ENCODE measurements at regions not wholly inside any gene's neighbourhood (a gene's known extent, or its start where the extent isn't known, plus 50 kb on each side); places are given as distances from the start of the nearest gene placed in this dataset.

DNA sequence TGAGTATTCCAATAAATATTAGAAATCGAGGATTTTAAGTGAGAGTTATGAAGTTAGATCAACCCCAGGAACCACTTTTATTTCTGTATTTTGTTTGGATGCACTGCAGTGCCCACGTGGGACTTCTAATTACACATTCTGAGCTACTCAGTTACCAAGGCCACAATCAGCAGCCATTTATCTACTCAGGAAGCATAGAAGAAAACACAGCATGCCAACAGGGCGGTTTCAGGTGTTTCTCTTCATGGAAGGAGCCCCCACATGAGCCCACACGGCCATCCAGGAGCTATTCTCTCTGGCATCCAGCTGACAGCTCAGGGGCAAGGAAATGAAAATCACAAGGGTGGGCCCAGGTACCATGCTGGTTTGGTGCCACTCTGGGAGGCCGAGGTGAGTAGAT is 266.5 kb upstream of the MKLN1 start:
- H3K4me1 Mint-ChIP-seq (ENCODE audit: low read depth) = no peaks in the 10 kb centered on the region
- DNase-seq (ENCODE audit: low spot score, unreplicated experiment) = no peak
- H3K9me3 Mint-ChIP-seq (ENCODE audit: low read depth) = no peaks in the 10 kb centered on the region
- TF ChIP-seq, protein P1, sequence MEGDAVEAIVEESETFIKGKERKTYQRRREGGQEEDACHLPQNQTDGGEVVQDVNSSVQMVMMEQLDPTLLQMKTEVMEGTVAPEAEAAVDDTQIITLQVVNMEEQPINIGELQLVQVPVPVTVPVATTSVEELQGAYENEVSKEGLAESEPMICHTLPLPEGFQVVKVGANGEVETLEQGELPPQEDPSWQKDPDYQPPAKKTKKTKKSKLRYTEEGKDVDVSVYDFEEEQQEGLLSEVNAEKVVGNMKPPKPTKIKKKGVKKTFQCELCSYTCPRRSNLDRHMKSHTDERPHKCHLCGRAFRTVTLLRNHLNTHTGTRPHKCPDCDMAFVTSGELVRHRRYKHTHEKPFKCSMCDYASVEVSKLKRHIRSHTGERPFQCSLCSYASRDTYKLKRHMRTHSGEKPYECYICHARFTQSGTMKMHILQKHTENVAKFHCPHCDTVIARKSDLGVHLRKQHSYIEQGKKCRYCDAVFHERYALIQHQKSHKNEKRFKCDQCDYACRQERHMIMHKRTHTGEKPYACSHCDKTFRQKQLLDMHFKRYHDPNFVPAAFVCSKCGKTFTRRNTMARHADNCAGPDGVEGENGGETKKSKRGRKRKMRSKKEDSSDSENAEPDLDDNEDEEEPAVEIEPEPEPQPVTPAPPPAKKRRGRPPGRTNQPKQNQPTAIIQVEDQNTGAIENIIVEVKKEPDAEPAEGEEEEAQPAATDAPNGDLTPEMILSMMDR (IDR thresholded peaks at IDR 0.05; ENCODE audit: unreplicated experiment) = no peak
- H3K36me3 Mint-ChIP-seq (ENCODE audit: insufficient read depth) = no peaks in the 10 kb centered on the region
- H3K27me3 Mint-ChIP-seq = no peaks in the 10 kb centered on the region
- H3K27ac Mint-ChIP-seq = no peak overlapping the region
- H3K4me3 Mint-ChIP-seq (ENCODE audit: low read depth) = no peak overlapping the region

DNA sequence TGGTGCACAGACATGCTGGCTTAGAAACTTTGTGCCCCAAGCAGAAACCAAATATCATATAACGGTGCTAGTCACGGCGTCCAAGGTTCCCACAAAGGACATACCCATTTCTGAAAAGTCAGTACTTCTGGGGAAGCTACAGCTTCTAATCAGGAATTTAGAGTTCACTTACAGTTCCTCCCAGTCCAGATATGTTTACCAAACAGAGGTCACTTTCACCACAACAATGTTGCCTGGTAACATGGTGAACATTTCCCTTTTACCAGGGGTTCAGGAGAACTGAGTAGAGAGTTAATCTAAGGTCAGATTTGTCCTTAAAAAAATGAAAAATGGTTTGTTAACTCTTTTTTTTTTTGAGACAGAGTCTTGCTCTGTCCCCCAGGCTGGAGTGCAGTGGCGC is 265.9 kb upstream of the MKLN1 start:
- no peaks in the 10 kb centered on the region for H3K27me3 Mint-ChIP-seq
- no peaks in the 10 kb centered on the region for H3K36me3 Mint-ChIP-seq (ENCODE audit: insufficient read depth)
- TF ChIP-seq, protein P1 (IDR thresholded peaks at IDR 0.05; ENCODE audit: unreplicated experiment) = no peak
- H3K4me3 Mint-ChIP-seq (ENCODE audit: low read depth) = no peak overlapping the region
- H3K4me1 Mint-ChIP-seq (ENCODE audit: low read depth) = no peaks in the 10 kb centered on the region
- no peak for DNase-seq (ENCODE audit: low spot score, unreplicated experiment)
- no peak overlapping the region for H3K27ac Mint-ChIP-seq
- no peaks in the 10 kb centered on the region for H3K9me3 Mint-ChIP-seq (ENCODE audit: low read depth)

DNA sequence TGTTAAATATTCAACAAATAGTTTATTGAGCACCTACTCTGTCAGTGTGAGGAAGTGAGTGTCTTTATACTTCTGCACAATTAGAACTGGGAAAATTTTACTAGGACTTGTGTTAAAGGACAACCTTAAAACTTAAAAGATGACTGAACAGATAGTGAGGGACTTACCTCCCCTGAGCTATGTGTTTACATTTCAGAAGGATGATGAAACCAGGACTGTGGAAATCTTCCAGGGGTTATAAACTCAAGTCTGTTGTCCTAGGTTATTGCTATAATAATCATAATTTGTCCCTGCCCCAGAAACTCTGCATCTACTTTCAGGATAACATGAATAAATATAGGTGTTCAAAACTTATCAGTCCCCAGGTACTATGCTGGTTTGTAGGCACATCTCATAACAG is 261.0 kb upstream of the MKLN1 start:
- H3K4me1 Mint-ChIP-seq (ENCODE audit: low read depth) = peaks cover 4% of the 10 kb centered on the region
- no peaks in the 10 kb centered on the region for H3K9me3 Mint-ChIP-seq (ENCODE audit: low read depth)
- no peaks in the 10 kb centered on the region for H3K27me3 Mint-ChIP-seq
- H3K36me3 Mint-ChIP-seq (ENCODE audit: insufficient read depth) = no peaks in the 10 kb centered on the region
- DNase-seq (ENCODE audit: low spot score, unreplicated experiment) = no peak
- no peak overlapping the region for H3K27ac Mint-ChIP-seq
- TF ChIP-seq, protein P1 (IDR thresholded peaks at IDR 0.05; ENCODE audit: unreplicated experiment) = no peak
- H3K4me3 Mint-ChIP-seq (ENCODE audit: low read depth) = no peak overlapping the region

DNA sequence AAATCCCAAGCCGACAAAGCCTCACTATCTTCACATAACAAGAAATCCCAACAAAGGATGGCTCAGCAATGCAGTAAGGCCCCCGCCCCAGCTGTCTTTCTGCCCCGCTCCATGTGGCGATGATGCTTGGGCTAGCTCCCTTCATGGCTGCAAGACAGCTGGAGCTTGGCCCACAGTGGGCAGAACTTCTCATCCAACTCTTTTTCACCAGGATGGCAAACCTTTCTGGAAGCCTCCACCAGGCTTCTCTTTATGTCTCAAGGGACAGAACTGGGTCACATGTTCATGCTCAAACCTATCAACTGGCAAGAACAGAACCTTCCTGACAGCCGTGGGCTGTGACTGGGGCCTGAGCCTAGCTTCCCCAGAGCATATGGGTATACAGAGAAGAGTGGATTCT is 260.5 kb upstream of the MKLN1 start:
- Mint-ChIP-seq H3K36me3 (ENCODE audit: insufficient read depth) (no peaks in the 10 kb centered on the region), H3K27ac (no peak overlapping the region), H3K4me1 (ENCODE audit: low read depth) (peaks cover 4% of the 10 kb centered on the region), H3K4me3 (ENCODE audit: low read depth) (no peak overlapping the region), H3K9me3 (ENCODE audit: low read depth) (no peaks in the 10 kb centered on the region), H3K27me3 (no peaks in the 10 kb centered on the region)
- TF ChIP-seq, protein P1 (IDR thresholded peaks at IDR 0.05; ENCODE audit: unreplicated experiment) = no peak
- no peak for DNase-seq (ENCODE audit: low spot score, unreplicated experiment)

DNA sequence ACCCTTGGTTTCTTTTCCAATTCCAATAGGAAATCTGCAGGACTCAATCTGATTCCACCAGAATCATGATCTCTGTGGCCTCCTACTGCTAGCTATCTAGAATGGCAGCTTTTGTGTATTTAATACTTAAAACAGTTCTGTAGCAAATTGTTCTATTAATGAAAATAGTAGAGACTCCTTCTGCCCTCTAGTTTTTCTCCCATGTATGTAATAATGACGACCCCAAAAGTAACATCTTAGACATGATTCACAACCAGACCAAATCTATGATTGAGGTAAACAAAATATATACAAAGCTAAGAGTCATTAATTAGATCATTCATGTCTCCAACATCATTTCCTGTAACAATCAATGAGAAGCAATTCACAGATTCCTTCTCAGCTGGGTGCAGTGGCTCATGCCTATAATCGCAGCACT is 259.1 kb upstream of the MKLN1 start:
- DNase-seq (ENCODE audit: low spot score, unreplicated experiment) = no peak
- Mint-ChIP-seq H3K27me3 (no peaks in the 10 kb centered on the region), H3K4me1 (ENCODE audit: low read depth) (peaks cover 4% of the 10 kb centered on the region), H3K9me3 (ENCODE audit: low read depth) (no peaks in the 10 kb centered on the region), H3K36me3 (ENCODE audit: insufficient read depth) (no peaks in the 10 kb centered on the region), H3K27ac (no peak overlapping the region), H3K4me3 (ENCODE audit: low read depth) (no peak overlapping the region)
- TF ChIP-seq, protein P1 (IDR thresholded peaks at IDR 0.05; ENCODE audit: unreplicated experiment) = peak; percentile 17
